ENCODE measurements at regions not wholly inside any gene's neighbourhood (a gene's known extent, or its start where the extent isn't known, plus 50 kb on each side); places are given as distances from the start of the nearest gene placed in this dataset.

GRCh38 chr2:220011859-220012258, 384.4 kb downstream of the SLC4A3 start:
- TF ChIP-seq CTCF (IDR thresholded peaks at IDR 0.05; ENCODE audit: control insufficient read depth, extremely low read depth, insufficient read depth) = no peak
- DNase-seq (ENCODE audit: low read depth) = no peak

GRCh38 chr2:220014961-220015360, 387.5 kb downstream of the SLC4A3 start:
- H3K4me3 ChIP-seq (ENCODE audit: low read depth, low read length) = no peak overlapping the region
- no peak for TF ChIP-seq CTCF (IDR thresholded peaks at IDR 0.05; ENCODE audit: control insufficient read depth, extremely low read depth, insufficient read depth)
- no peak for DNase-seq (ENCODE audit: low read depth)

More at GRCh38 chr2:220011859-220012258, 384.4 kb downstream of the SLC4A3 start:
- no peak overlapping the region for H3K4me3 ChIP-seq (ENCODE audit: low read depth, low read length)

GRCh38 chr2:220015576-220015975, 388.1 kb downstream of the SLC4A3 start:
- DNase-seq (ENCODE audit: low read depth) = no peak
- no peak overlapping the region for H3K4me3 ChIP-seq (ENCODE audit: low read depth, low read length)
- TF ChIP-seq CTCF (IDR thresholded peaks at IDR 0.05; ENCODE audit: control insufficient read depth, extremely low read depth, insufficient read depth) = no peak

- TF ChIP-seq CTCF (IDR thresholded peaks at IDR 0.05; ENCODE audit: control insufficient read depth, extremely low read depth, insufficient read depth) = no peak
- DNase-seq (ENCODE audit: low read depth) = no peak
- H3K4me3 ChIP-seq (ENCODE audit: low read depth, low read length) = no peak overlapping the region
Measured at GRCh38 chr2:220025207-220025606, 397.8 kb downstream of the SLC4A3 start.

- no peak for TF ChIP-seq CTCF (IDR thresholded peaks at IDR 0.05; ENCODE audit: control insufficient read depth, extremely low read depth, insufficient read depth)
- DNase-seq (ENCODE audit: low read depth) = no peak
- no peak overlapping the region for H3K4me3 ChIP-seq (ENCODE audit: low read depth, low read length)
Measured at GRCh38 chr2:220029013-220029412, 401.6 kb downstream of the SLC4A3 start.

GRCh38 chr2:220033546-220033945, 406.1 kb downstream of the SLC4A3 start:
- no peak overlapping the region for H3K4me3 ChIP-seq (ENCODE audit: low read depth, low read length)
- TF ChIP-seq CTCF (IDR thresholded peaks at IDR 0.05; ENCODE audit: control insufficient read depth, extremely low read depth, insufficient read depth) = no peak
- no peak for DNase-seq (ENCODE audit: low read depth)

- no peak overlapping the region for H3K4me3 ChIP-seq (ENCODE audit: low read depth, low read length)
- DNase-seq (ENCODE audit: low read depth) = no peak
Measured at GRCh38 chr2:220034426-220035130, 407.1 kb downstream of the SLC4A3 start.

More at GRCh38 chr2:220034426-220035130, 407.1 kb downstream of the SLC4A3 start:
- TF ChIP-seq CTCF (IDR thresholded peaks at IDR 0.05; ENCODE audit: control insufficient read depth, extremely low read depth, insufficient read depth) = no peak

All from LNCaP clone FGC (cell line).